ENCODE measurements at regions not wholly inside any gene's neighbourhood (a gene's known extent, or its start where the extent isn't known, plus 50 kb on each side); places are given as distances from the start of the nearest gene placed in this dataset.

DNA sequence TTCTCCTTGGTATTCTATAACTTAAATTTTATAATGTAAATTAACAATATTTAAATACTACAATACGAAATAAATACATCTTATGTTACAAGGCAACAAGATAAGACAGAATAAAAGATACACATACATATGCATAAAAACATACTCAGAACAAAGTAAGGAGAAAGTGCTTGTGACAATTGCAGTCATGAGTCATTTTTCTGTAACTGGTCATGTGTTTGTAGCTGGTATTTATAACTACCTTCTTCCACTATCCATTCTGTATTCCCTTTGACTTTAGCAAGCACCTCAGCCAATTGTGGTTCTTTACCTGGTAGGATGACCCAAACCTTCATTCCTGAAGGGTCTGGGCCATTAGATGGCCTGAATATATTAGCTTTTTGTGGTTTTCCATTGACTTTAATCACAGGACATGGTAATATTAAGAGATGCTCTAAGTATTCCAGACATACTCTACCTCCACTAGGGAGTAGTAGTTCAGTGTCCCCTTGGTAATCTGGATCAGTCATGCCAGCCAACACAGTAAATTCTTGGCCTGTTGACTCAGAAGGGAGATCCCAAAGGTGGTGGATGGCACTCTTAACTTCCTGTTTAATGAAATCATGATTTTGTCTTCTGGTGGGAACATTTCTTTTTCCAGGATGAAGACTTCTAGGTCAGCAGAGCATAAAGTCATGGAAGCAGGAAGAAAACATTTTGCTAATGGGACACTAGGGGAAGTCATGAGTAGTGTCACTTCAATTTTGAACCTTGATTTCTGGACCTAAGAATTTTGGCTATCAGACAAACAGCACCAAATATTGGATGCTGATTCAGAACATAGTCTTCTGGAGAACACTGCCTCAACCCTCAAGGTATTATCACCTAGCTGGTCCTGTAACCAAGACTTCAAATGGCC, 733.7 kb upstream of the IGFBP3 start:
- no peak for DNase-seq

- DNase-seq = no peak
These were observed 732.8 kb upstream of the IGFBP3 start for GRCh38 chr7:46653848-46654247.

DNA sequence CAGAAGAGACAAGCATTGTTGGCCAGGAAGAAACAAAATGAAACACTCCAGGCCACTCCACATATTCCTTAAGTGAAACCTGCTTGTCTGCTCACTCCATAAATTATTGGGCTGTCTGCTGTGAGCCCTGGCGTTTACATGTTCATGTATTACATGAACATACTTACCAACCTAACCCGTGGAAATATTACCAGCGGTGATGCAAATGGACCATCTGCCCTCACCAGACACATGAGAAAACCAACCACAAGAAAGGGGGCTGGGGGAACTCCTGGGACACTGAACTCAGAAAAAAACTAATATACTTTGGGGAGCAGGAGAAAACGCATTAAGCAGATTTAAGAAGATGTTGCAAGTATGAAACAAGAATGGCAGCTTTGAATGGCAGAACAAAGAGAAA, 731.2 kb upstream of the IGFBP3 start:
- no peak for DNase-seq

- no peak for DNase-seq
These were observed 730.6 kb upstream of the IGFBP3 start for GRCh38 chr7:46651561-46652088.

DNA sequence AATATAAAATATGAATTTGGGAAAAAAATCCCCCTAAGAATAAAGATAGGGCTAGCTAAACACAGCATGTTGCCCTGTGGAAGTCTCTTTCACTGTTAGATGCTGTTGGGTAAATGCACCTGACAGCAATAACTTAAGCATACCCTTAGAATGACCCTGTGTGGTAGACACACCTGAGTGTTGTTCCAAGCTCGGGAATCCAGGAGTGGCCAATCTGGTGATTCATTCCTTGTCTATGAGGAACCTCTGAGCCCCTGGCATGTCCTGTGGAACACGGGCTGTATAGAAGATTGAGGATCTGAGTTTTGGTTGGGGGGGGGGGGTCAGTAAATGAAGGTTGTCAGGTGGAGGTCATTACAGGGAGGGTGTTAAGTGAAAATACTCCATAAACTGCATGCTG, 730.0 kb upstream of the IGFBP3 start:
- DNase-seq = no peak

GRCh38 chr7:46649876-46650275, 728.8 kb upstream of the IGFBP3 start:
- DNase-seq = no peak

DNA sequence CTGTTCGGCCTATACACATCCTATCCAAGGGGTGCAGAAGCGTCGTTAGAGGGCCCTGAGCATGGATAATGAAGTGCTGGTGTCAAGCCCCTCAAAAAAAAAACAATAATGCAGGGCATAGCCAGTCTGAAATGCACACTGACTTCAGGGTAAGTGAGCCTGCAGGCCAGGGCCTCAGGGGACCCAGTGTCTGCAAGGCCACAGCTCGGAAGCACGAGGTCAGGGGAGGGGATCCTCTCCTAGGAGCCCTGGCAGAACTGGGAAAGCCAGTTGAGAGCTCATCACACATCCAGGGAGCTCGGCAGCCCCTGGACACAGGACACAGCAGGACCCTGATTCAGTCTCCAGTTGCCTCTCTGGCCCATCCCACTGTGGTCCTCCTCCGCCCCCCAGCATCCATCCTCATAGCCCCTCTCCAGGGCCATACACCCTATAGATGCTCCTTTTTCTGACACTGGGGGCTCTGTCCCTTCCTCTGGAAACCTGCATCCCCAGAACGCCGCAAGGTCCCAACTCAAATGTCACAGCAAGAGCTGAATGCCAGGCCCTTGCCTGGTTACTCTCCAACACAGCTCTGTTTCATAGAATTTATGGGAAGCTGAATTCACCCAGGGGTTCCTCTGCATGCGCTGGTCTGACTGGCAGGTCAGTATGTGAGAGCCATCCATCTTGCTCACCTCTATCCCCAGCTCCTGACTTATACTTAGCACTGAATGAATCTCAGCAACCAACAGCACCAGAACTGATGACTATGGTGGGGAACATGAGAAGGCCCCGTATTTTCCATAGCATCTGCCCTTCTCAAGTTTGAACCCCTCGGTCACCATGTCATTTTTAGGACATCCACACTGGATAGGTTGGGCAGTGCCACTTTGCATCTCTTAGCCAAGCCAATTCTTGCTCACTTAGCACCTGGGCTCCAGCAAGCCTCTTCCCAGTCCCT, 717.0 kb upstream of the IGFBP3 start:
- no peak for DNase-seq

DNA sequence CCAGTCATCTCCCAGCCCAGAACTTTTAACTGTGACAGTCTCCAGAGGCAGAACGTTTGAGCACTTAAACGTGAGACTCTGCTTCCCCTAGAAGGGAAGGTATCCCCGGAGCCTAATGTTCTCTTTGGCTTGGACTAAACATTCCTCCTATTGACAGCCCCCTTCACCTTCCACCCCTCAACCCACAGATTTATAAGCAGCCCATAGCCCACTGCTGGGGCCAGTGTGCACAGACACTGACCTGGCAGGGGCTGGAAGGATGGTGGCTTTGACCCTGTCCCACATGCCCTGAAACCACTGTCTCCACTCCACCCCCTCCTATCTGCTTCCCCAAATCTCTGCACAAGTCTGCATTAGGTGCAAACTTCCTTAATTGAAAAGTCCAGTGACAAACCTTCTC, 715.0 kb upstream of the IGFBP3 start:
- DNase-seq = no peak

DNA sequence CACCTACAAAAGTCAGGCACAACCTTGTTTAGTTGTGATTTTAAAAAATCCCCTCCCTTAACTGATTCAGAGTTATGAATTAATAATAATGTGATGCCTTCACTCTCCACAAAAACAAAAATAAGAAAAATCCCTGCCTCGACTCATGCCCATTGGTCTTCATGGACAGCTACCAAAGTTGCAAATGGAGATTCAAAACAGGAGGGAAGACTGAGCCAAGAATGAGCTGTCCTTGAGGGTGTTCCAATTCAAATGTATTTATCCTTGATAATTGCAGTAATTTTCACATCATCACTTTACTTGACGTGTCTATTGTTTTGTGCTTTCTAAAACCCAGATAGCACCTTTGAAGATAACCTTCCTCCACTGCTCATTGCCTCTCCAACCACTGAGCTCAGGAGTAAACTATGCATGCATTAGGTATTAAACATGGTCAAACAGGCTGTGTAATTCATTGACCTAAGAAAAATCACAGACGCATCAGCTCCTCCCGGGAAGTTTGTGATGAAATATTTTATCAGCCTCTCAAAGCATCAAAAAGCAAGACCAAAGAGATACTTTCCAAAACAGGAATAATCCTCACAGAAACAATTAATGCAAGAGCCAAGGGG, 712.7 kb upstream of the IGFBP3 start:
- DNase-seq = no peak

DNA sequence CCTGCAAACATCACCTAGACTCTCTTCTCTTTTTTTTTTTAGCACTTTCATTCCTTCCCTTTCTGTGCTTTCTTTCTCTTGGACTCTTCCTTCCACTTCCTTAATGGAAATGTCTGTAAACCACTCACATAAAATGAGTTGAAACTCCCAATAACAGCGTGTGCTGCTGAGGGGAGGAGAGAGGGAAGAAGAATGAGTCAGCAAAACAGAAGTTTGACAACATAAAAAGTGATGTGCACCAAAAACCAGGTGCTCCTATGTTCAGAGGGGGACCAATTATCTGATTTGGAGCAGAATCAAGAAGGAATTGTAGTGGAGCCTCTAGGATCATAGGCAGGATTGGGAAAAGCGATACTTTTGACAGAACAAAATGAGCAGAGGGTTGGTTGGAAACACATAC, 712.1 kb upstream of the IGFBP3 start:
- no peak for DNase-seq

DNA sequence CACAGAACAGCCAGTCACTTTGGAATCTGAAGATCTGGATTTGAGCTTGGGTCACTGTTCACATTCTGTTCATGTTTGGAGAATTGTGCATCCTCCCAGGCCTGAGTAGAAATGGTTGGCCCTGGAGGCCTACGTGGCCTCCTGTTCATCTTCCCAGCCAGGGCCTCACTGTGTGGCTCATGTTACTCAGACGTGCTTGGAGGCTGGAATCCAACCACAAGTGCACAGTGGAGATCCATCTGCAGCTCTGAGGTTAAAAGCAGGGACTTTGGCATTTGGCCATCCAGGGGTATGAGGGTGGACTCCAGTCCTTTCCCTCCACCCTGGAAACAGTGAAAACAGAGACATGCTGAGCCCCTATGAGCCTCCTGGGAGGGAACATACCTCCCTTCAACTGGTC, 709.0 kb upstream of the IGFBP3 start:
- DNase-seq = no peak

- DNase-seq = no peak
These were observed 707.3 kb upstream of the IGFBP3 start for GRCh38 chr7:46628389-46628788.

- no peak for DNase-seq
These were observed 705.7 kb upstream of the IGFBP3 start for GRCh38 chr7:46626691-46627310.

DNA sequence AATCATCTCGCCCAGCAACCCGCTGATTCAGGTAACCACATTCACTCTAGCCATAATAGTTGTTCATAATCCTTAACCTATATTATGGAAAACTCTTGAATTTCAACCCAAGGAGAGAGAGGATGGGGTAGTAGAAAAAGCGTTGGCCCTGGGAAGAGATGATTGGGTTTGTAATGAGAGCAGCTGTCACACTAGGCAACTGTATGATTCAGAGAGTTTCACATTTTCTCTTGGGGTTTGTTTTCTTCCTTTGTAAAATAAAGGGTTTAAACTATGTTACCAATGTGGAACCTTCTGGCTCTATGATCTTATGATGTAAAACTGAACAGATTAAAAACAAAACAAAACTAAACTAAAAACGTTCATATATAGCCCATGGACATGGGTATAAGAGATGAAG, 705.2 kb upstream of the IGFBP3 start:
- no peak for DNase-seq

DNA sequence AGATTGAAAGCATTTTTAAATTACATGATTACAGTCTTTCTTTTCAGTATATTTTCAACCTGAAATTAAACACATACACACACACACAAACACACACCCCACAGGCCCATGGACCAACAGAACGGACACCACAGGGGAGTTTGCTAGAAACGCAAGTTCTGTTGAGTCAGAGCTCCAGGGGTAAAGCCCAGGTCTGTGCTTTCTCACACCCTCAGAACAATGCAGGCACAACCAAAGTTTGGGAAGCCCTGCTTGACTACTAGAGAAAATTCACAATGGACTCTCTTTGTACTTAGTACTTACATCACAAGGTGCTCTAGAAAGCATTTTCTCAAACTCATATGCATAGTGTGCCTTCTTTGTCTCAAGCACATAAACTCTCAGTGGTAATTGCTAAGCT, 704.0 kb upstream of the IGFBP3 start:
- DNase-seq = no peak

DNA sequence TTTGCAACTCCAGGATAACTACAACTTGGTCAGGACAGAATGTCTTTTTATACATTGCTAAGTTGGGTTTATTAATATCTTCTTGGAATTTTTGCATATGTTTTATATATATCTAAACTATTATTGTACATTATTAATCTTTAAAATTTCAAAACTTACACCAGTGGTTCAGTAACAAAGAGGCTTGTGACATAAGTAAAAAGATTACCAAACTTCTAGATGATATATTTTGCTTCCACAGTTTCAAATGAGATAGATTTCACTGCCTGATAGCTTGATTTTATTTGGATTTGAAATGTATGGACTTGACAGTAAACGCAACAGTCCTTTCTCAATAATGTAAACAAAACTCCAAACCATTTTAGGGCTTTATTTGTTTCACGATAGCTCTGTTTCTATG, 701.2 kb upstream of the IGFBP3 start:
- DNase-seq = no peak

DNA sequence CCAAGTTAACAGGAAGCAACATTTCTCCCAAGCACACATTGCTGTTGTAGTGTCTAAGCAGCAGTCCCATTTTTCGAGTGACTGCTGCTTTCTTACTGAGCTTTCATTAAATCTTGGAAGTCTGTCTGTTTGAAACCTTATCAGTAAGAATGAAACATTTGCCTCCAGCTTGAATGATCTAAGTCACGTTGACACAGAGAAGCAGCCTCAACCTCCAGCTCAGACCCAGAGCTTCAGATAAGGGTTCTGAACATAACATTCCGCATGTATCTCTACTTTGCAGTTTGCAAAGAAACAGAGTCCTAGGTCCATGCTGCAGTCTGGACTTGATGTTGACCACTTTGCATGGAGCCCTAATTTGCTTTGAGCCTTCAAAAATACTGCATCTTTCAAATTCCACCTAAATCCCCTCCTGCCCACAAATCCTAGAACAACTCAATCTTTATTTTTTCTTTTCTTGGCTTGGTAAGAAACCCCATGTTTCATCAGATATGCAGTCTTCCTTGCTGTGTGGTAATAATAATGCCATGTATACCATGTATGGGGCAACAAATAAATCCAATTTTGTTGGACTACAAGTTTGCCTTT, 698.7 kb upstream of the IGFBP3 start:
- no peak for DNase-seq

DNA sequence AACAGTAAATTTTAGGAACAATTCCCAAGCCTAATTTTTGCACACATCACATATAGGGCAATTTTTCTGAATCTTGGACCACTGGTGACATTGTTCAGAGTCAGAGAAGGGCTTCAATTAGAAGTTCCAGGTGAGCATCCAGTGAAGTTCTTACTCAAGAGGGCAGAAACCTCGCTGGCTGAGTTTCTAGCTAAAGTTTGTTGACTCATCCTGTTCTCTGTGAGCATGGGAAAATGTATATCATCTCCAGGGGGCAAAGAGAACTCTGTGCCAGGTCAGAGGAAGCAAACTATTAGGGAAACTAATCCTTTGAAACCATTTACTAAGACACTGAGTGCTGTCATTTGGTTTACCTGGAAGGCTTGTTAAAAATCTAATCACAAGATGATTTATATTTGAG, 695.6 kb upstream of the IGFBP3 start:
- DNase-seq = no peak

- DNase-seq = no peak
These were observed 692.5 kb upstream of the IGFBP3 start for GRCh38 chr7:46613551-46613950.

GRCh38 chr7:46613116-46613515, 692.0 kb upstream of the IGFBP3 start:
- no peak for DNase-seq

- DNase-seq = no peak
These were observed 690.4 kb upstream of the IGFBP3 start for GRCh38 chr7:46611508-46611907.

- no peak for DNase-seq
These were observed 689.7 kb upstream of the IGFBP3 start for GRCh38 chr7:46610746-46611145.

All from CD4-positive, alpha-beta T cell treated with Interleukin-1 beta for 1 hour (primary cell).